PC-9 (cell line): ENCODE measurements at regions not wholly inside any gene's neighbourhood (a gene's known extent, or its start where the extent isn't known, plus 50 kb on each side); places are given as distances from the start of the nearest gene placed in this dataset.

Experiments used
- BruUV-seq: library from RNA; stranded (reverse); fragments of 400-500 nt; replicated peaks from 2 replicates; lab custom pipeline; 2021; lab: Mats Ljungman, UMichigan
- CTCF ChIA-PET: fragments of 300-600 bp; sonication (Branson Sonifier 250); formaldehyde crosslinking; loops from one replicate; lab custom pipeline; 2022; ENCODE audit warnings: antibody characterized with exemption; lab: Charles Lee
- POLR2A ChIA-PET: fragments of 300-600 bp; sonication (Branson Sonifier 250); formaldehyde crosslinking; loops from one replicate; lab custom pipeline; 2022; ENCODE audit warnings: antibody characterized with exemption; ENCODE audit not compliant: unreplicated experiment; lab: Charles Lee
- DNase-seq, 2 experiments: peaks; one replicate each; pipeline versions ENCODE4 v3.0.0 to v3.0.0-alpha.2; 2015 to 2022; ENCODE audit warnings: mixed read lengths in 1 of 2
- H2AFZ ChIP-seq: fragments of 200-600 bp; sonication (generic); 2 replicates; pipeline ENCODE4 v1.8.1; 2017; ENCODE audit warnings: antibody characterized with exemption
- H3F3A ChIP-seq: fragments of 200-600 bp; sonication (generic); 2 replicates; pipeline ENCODE4 v1.8.1; 2017; ENCODE audit warnings: antibody characterized with exemption, mild to moderate bottlenecking, low read depth; ENCODE audit not compliant: insufficient read depth
- H3K27ac ChIP-seq: fragments of 200-600 bp; sonication (generic); 2 replicates; pipeline ENCODE4 v1.6.1; 2016; ENCODE audit warnings: mixed run types
- H3K27me3 ChIP-seq: fragments of 200-600 bp; sonication (generic); 2 replicates; pipeline ENCODE4 v1.6.1; 2016; ENCODE audit warnings: low read depth, mixed run types; ENCODE audit not compliant: insufficient read depth
- H3K36me3 ChIP-seq: fragments of 200-600 bp; sonication (generic); 2 replicates; pipeline ENCODE4 v1.6.1; 2016; ENCODE audit warnings: low read depth, mixed run types
- H3K4me1 ChIP-seq: fragments of 200-600 bp; sonication (generic); replicated peaks from 2 replicates; pipeline ENCODE4 v1.6.1; 2016; ENCODE audit warnings: mixed run types; ENCODE audit not compliant: insufficient read depth
- H3K4me2 ChIP-seq: fragments of 200-600 bp; sonication (generic); 2 replicates; pipeline ENCODE4 v1.6.1; 2017; ENCODE audit warnings: mixed run types
- H3K4me3 ChIP-seq: fragments of 200-600 bp; sonication (generic); 2 replicates; pipeline ENCODE4 v1.6.1; 2016; ENCODE audit warnings: mixed run types
- H3K79me2 ChIP-seq: fragments of 200-600 bp; sonication (generic); 2 replicates; pipeline ENCODE4 v1.6.1; 2017; ENCODE audit warnings: low read depth, mixed run types
- H3K9me2 ChIP-seq: fragments of 200-600 bp; sonication (generic); 2 replicates; pipeline ENCODE4 v1.8.1; 2017; ENCODE audit warnings: mild to moderate bottlenecking; ENCODE audit not compliant: insufficient read depth
- H3K9me3 ChIP-seq: fragments of 200-600 bp; sonication (generic); 2 replicates; pipeline ENCODE4 v1.8.1; 2016; ENCODE audit warnings: low read depth; ENCODE audit not compliant: insufficient read depth
- H4K20me1 ChIP-seq: fragments of 200-600 bp; sonication (generic); 2 replicates; pipeline ENCODE4 v1.8.1; 2017; ENCODE audit not compliant: insufficient read depth
- CTCF ChIP-seq: fragments of 200-600 bp; sonication (generic); conservative IDR thresholded peaks from 2 replicates; pipeline ENCODE4 v1.6.1; 2017; ENCODE audit warnings: mixed run types, antibody characterized with exemption, mild to moderate bottlenecking, moderate library complexity
- EZH2 ChIP-seq: fragments of 200-600 bp; sonication (generic); IDR thresholded peaks from 2 replicates; pipeline ENCODE4 v1.8.0; 2017; ENCODE audit warnings: antibody characterized with exemption, low read depth
- intact Hi-C: fragments of 100-400 bp; cut with micrococcal nuclease; formaldehyde crosslinking; loops from one replicate; pipeline ENCODE4 v1.10.0; 2022; ENCODE audit not compliant: unreplicated experiment

- TF ChIP-seq EZH2 (no peak), CTCF (no peak)
Measured at GRCh38 chr9:71353720-71354119, 232.3 kb upstream of the TRPM3 start.

GRCh38 chr9:71352837-71353236 is 231.4 kb upstream of the TRPM3 start:
- no peak for DNase-seq
- no peaks in the 10 kb centered on the region for H3K36me3 ChIP-seq
- ChIA-PET POLR2A (no interaction called here), CTCF (no interaction called here)
- no peak overlapping the region for H3K4me3 ChIP-seq
- no peak overlapping the region for H2AFZ ChIP-seq
- no peaks in the 10 kb centered on the region for H3K27me3 ChIP-seq
- intact Hi-C loops: no loop called here
- no peaks in the 10 kb centered on the region for H3F3A ChIP-seq
- H3K9me3 ChIP-seq: no peaks in the 10 kb centered on the region
- no TSS peak for BruUV-seq
- peaks cover 4% of the 10 kb centered on the region; the same call in 1 of the 2 replicates for H3K9me2 ChIP-seq
- no peaks in the 10 kb centered on the region for H3K79me2 ChIP-seq
- H3K27ac ChIP-seq: no peak overlapping the region
- no peak overlapping the region for H3K4me2 ChIP-seq
- no peaks in the 10 kb centered on the region for H4K20me1 ChIP-seq
- TF ChIP-seq EZH2: no peak
- TF ChIP-seq CTCF: no peak
- H3K4me1 ChIP-seq: no peaks in the 10 kb centered on the region

More at GRCh38 chr9:71353720-71354119, 232.3 kb upstream of the TRPM3 start:
- no peak overlapping the region for H3K27ac ChIP-seq
- ChIA-PET CTCF (interaction anchor here (0.6 kb wide), 1 partner anchor 276 kb away, joined by 5 read pairs; no protein-coding TSS in a partner anchor), POLR2A (no interaction called here)
- no peaks in the 10 kb centered on the region for H3K27me3 ChIP-seq
- no peaks in the 10 kb centered on the region for H3K36me3 ChIP-seq
- no peaks in the 10 kb centered on the region for H3K9me3 ChIP-seq
- H3K4me3 ChIP-seq: no peak overlapping the region
- no TSS peak for BruUV-seq
- no peaks in the 10 kb centered on the region for H3K4me1 ChIP-seq
- no peaks in the 10 kb centered on the region for H3F3A ChIP-seq
- no peak overlapping the region for H3K4me2 ChIP-seq
- intact Hi-C loops: no loop called here
- no peak for DNase-seq
- no peaks in the 10 kb centered on the region for H3K79me2 ChIP-seq
- peaks cover 4% of the 10 kb centered on the region; the same call in 1 of the 2 replicates for H3K9me2 ChIP-seq
- no peaks in the 10 kb centered on the region for H4K20me1 ChIP-seq
- no peak overlapping the region for H2AFZ ChIP-seq

GRCh38 chr9:71349218-71349617 is 227.8 kb upstream of the TRPM3 start:
- TF ChIP-seq CTCF: no peak
- TF ChIP-seq EZH2: no peak
- H3K9me2 ChIP-seq: peaks cover 4% of the 10 kb centered on the region; the same call in 1 of the 2 replicates
- H3K4me3 ChIP-seq: no peak overlapping the region
- no peak overlapping the region for H3K4me2 ChIP-seq
- H3K79me2 ChIP-seq: no peaks in the 10 kb centered on the region
- no peak overlapping the region for H2AFZ ChIP-seq
- no peaks in the 10 kb centered on the region for H3K9me3 ChIP-seq
- no peaks in the 10 kb centered on the region for H3F3A ChIP-seq
- BruUV-seq: no TSS peak
- intact Hi-C loops: loop anchor here (5.0 kb wide), 1 partner anchor 418 kb away; the partner anchor contains the start of gene CEMIP2
- ChIA-PET CTCF (no interaction called here), POLR2A (no interaction called here)
- no peaks in the 10 kb centered on the region for H3K27me3 ChIP-seq
- H3K27ac ChIP-seq: no peak overlapping the region
- H3K36me3 ChIP-seq: no peaks in the 10 kb centered on the region
- no peaks in the 10 kb centered on the region for H3K4me1 ChIP-seq
- no peak for DNase-seq
- H4K20me1 ChIP-seq: no peaks in the 10 kb centered on the region
